HG03565 (cell line): ENCODE measurements at regions not wholly inside any gene's neighbourhood (a gene's known extent, or its start where the extent isn't known, plus 50 kb on each side); places are given as distances from the start of the nearest gene placed in this dataset.
"Not testable (repeated sequence)": the region's sequence is repeated elsewhere in the genome, so short reads cannot be mapped to it uniquely, and the experiment has no call there.

Source experiments
- ATAC-seq: cut with Tn5 transposase; IDR thresholded peaks from one replicate; pipeline ENCODE4 v1.9.1; 2021; ENCODE audit warnings: mild to moderate bottlenecking, moderate library complexity; ENCODE audit not compliant: unreplicated experiment

DNA sequence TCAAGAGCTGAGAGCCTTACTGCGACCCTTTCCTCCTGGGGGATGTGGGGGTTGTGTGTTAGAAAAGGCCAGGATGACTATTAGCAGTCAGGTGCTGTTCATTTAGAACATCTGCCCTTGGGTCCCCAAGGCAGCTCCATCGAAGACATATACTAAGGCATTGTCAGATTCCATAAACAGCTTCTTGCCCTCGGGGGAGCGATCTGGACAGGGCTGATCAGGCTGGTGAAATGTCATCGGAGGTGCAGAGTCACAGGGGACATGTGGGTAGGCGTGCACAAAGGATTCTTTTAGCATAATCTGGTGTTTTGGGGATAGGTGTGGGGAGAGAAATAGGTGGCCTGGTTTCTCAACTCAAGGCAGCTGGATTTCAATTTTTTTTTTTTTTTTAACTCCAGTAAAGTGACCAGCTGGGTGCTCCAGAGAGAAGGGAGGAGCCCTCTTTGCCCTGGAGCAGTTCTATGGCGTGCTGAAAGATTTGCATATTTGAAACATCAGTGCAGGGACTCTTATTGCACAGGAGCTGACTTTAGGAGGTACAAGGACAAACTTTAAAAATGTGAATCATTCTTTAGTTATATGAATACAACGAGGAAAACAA is 160.1 kb downstream of the SUDS3 start:
- no peak for ATAC-seq

- ATAC-seq = no peak
Observed at GRCh38 chr12:118537481-118537917, 161.1 kb downstream of the SUDS3 start.

DNA sequence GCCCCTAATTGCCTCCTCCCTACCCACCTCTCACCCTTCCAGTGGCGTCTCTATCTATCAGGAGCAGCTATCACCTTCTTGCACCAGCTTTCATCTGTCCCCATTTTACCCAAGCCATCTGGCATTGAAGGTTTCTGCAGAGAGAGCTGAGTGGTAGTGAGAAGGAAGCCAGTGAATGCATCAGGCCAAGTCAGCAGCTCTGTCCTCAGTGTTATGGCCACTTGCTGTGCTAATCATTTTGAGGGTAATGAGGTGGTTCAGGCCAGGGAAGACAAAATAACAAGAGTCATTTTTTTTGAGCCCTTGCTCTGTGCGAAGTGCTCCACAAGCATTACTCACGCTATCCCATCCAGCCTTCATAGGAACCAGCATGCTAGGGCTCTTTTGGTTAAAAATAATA is 164.7 kb downstream of the SUDS3 start:
- ATAC-seq = no peak

DNA sequence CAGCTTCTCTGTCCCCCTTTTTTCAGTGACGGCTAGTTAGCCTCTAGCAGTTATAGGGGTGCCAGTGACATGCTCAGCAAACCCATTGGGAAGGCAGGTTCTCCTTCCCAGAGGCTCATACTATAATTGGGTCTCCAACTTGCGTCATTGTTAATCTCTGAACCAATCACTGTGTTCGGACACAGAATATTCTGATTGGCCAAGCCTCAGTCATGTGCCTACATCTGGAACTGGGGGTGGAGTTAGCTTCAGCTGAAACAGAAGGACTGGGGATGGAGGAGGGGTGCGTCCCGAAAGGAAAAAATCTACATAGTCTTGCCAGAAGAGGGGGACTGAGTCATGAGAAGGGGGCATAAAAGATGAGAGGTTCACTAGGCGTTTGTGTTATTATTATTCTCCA is 165.6 kb downstream of the SUDS3 start:
- no peak for ATAC-seq

DNA sequence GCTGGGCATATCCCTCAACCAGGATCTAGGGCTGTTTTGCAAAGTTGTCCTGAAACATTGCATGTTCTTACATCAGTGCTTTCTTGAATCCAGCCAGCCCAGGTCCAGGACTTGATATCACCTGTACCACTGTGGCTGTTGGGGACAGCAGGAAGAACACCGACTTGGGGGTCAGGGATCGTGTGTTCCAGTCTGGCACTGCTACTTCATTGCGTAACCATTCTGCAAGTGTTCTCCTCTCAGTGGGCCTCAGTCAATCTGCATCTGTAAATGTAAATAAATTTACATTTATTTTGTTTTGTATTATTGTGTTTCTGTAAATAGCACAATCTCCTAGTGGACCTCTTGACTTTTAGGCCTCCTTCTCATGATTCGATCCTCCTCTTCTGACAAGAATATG is 167.3 kb downstream of the SUDS3 start:
- ATAC-seq = no peak

GRCh38 chr12:118544569-118544968 is 168.2 kb downstream of the SUDS3 start:
- no peak for ATAC-seq

DNA sequence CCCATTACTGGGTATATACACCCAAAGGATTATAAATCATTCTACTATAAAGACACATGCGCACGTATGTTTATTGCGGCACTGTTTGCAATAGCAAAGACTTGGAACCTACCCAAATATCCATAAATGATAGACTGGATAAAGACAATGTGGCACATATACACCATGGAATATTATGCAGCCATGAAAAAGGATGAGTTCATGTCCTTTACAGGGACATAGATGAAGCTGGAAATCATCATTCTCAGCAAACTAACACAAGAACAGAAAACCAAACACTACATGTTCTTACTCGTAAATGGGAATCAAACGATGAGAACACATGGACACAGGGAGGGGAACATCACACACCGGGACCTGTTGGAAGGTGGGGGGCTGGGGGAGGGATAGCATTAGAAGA is 171.3 kb downstream of the SUDS3 start:
- ATAC-seq = not testable (repeated sequence)

DNA sequence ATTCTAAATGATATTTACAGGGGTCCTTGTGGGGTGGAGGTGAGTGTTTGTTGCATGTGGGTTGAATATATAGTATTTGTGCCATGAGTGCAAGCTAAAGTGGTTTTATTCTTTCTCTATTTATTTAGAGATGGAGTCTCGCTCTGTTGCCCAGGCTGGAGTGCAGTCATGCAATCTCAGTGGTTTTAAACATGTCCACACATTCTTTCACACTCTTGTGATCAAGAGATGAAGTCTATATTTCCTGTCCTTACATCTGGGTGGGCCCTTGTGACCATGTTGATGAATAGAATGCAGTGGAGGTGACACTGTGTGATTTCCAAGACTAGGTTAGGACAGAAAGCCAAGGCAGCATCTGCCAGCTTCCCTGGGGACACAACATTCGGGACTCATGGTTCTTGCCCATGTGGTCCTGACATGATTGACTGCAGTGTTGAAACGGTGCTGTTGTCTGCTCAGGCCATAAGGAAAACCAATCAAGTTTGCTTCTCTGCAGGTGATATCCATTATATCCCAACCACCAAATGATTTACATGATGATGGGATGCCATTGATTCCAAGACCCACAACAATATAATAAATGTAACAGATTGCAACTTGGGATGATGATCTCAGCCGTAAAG is 172.6 kb downstream of the SUDS3 start:
- no peak for ATAC-seq

DNA sequence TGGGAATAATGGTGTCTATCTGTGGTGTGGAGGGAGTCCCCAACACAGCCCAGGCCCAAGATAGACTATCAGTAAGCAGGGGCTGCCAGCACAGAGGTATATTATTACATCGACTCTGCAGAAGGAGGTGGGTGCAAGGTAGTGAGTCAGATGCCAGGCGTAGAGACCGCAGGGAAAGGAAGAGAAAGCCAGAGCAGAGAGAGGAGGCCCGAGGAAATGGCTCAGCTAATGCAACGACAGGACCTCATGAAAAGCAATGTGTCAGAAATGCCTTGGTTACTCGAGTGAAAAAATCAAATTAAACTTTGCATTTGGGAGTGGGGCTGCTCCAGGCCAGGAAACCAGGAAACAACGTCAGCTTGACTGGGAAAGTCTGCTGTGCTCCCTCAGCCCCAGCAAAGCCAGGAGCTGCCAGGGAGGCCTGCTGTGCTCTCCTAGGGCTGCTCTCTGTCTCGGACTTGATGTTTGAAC is 173.2 kb downstream of the SUDS3 start:
- no peak for ATAC-seq

- ATAC-seq = no peak
Observed at GRCh38 chr12:118553856-118554504, 177.6 kb downstream of the SUDS3 start.

GRCh38 chr12:118558941-118559340 is 182.6 kb downstream of the SUDS3 start:
- no peak for ATAC-seq

- no peak for ATAC-seq
Observed at GRCh38 chr12:118560733-118561132, 184.4 kb downstream of the SUDS3 start.

- ATAC-seq = no peak
Observed at GRCh38 chr12:118571730-118572129, 195.4 kb downstream of the SUDS3 start.

- ATAC-seq = no peak
Observed at GRCh38 chr12:118574288-118574687, 197.9 kb downstream of the SUDS3 start.

DNA sequence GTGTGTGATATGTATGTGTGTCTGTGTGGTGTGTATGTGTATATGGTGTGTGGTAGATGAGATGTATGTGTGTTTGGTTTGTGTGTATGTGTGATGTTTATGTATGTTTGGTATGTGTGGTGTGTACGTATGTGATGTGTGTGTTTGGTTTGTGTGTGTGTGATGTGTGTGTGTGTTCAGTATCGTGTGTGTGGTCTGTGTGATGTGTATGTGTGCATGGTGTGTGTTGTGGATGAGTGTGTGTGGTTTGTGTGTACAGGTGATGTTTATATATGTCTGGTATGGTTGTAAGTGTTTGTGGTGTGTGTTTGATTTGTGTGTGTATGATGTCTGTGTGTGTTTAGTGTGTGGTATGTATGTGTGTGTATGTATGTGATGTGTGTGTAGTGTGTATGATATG is 199.4 kb downstream of the SUDS3 start:
- no peak for ATAC-seq

DNA sequence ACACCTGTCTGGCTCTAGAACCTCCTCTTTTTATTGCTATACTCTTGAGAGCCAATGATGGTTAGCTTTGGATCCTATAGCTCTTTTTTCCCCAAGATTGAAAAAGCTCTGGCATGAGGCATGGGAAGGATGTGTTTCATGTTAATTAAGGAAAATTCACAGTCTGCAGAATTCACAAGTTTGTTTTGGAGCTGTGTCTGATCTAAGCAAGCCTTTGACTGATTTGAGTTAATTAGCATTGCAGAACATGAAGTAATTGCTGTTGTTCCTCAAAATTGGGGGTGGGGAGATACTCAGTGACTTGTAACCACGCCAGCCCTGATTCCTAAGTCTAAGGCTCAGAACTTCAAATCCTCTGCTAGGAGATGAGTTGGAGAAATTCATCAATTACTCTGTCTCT is 205.0 kb downstream of the SUDS3 start:
- no peak for ATAC-seq

GRCh38 chr12:118582863-118583262 is 206.5 kb downstream of the SUDS3 start:
- no peak for ATAC-seq

DNA sequence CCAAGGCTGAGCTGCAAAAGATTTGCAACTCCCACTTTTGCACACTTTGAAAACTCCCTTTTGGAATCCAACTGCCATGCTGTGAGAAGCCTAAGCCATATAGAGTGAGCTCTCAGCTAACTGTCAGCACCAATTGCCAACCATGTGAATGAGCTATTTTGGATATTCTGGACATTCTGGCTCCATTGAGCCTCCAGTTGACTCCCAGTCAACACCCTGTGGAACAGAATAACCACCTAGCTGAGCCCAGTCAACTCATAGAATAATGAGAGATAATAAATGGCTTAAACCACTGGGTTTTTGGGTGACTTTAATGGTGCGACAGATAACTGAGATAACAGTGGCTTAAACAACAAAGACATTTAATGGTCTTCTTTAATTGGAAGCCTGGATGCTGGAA is 210.1 kb downstream of the SUDS3 start:
- no peak for ATAC-seq

DNA sequence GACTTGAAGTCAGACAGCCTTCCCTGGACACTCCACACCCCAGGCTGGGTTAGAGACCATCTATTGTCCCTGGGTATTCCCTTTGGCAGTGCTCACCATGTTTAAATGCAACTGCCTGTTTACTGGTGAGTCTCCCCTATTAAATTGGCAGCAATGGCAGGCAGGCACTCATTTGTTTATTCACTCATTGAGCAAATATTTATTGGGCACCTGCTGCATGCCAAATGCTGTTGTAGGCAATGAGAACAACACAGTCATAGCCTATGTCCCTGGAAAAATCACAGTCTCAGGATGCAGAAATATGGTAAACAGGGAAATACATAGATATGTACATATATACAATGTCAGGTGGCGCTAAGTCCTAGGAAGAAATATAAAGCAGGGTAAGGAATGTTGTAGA is 212.8 kb downstream of the SUDS3 start:
- no peak for ATAC-seq

DNA sequence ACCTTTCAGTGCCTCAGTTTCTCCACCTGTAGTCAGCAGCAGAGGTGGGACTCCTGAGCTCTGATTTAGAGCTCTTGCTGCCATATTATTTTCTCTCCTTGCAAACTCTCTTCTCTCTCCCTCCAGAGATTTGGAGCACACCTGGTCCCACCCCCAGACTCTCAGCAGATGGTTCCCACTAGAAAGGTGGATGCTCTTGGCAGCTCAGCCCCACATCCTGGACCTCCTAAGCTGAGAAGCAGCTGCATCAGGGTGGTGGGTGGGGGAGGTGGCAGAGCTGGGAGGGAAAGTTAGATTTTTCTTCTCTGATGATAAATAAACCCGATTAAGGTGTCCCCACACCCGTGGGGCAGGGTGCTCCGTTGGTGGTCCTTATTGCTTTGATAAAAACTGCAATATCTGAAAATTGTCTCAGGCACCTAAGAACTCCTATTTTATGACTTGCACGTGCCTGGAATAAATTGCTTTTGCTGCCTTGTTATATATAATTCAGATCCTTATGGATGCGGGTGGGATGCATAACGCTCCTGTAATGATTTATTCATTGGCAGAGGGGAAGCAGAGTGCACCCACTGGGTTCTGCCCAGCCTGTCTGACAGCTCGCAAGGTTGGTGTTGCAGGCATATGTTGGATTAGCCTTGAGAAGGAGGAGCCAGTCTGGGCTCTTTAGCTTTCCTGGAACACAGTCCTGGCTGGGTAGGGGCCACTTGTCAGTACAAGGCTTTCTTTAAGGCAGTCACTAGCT is 214.2 kb downstream of the SUDS3 start:
- ATAC-seq = no peak

- no peak for ATAC-seq
Observed at GRCh38 chr12:118603610-118604361, 227.4 kb downstream of the SUDS3 start.
